ENCODE measurements at regions not wholly inside any gene's neighbourhood (a gene's known extent, or its start where the extent isn't known, plus 50 kb on each side); places are given as distances from the start of the nearest gene placed in this dataset.

DNA sequence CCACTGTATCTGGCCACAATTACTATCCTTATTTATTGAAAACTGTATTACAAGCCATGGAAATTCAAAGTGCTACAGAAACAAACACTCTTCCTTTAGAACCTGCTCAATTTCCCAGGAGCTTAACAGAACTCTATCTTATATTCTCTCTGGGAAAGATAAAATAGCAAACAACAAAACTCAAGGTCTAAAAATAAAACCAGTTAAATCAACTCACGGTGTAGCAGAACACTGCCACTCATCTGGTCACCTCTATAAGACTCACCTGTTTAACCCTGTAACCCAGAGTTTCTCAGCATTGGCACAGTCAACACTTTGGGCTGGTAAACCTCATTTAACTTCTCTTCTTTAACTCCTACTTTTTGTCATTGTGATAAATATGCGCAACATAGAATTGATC is 348.9 kb downstream of the DCHS2 start:
- TF ChIP-seq TOX (CRISPR knock-in tag; IDR thresholded peaks at IDR 0.05; ENCODE audit: borderline replicate concordance) (no peak), ARNTL (CRISPR knock-in tag; IDR thresholded peaks at IDR 0.05; ENCODE audit: borderline replicate concordance, low read depth) (no peak), ZNF565 (CRISPR knock-in tag; conservative IDR thresholded peaks at IDR 0.05; ENCODE audit: low read depth) (no peak), RARB (CRISPR knock-in tag; IDR thresholded peaks at IDR 0.05) (no peak), ISL1 (CRISPR knock-in tag; IDR thresholded peaks at IDR 0.05) (no peak), PPARA (CRISPR knock-in tag; IDR thresholded peaks at IDR 0.05; ENCODE audit: borderline replicate concordance) (no peak)
- TF ChIP-seq, protein P1, sequence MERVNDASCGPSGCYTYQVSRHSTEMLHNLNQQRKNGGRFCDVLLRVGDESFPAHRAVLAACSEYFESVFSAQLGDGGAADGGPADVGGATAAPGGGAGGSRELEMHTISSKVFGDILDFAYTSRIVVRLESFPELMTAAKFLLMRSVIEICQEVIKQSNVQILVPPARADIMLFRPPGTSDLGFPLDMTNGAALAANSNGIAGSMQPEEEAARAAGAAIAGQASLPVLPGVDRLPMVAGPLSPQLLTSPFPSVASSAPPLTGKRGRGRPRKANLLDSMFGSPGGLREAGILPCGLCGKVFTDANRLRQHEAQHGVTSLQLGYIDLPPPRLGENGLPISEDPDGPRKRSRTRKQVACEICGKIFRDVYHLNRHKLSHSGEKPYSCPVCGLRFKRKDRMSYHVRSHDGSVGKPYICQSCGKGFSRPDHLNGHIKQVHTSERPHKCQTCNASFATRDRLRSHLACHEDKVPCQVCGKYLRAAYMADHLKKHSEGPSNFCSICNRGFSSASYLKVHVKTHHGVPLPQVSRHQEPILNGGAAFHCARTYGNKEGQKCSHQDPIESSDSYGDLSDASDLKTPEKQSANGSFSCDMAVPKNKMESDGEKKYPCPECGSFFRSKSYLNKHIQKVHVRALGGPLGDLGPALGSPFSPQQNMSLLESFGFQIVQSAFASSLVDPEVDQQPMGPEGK (CRISPR knock-in tag; IDR thresholded peaks at IDR 0.05; ENCODE audit: borderline replicate concordance), result no peak
- TF ChIP-seq, protein P2, sequence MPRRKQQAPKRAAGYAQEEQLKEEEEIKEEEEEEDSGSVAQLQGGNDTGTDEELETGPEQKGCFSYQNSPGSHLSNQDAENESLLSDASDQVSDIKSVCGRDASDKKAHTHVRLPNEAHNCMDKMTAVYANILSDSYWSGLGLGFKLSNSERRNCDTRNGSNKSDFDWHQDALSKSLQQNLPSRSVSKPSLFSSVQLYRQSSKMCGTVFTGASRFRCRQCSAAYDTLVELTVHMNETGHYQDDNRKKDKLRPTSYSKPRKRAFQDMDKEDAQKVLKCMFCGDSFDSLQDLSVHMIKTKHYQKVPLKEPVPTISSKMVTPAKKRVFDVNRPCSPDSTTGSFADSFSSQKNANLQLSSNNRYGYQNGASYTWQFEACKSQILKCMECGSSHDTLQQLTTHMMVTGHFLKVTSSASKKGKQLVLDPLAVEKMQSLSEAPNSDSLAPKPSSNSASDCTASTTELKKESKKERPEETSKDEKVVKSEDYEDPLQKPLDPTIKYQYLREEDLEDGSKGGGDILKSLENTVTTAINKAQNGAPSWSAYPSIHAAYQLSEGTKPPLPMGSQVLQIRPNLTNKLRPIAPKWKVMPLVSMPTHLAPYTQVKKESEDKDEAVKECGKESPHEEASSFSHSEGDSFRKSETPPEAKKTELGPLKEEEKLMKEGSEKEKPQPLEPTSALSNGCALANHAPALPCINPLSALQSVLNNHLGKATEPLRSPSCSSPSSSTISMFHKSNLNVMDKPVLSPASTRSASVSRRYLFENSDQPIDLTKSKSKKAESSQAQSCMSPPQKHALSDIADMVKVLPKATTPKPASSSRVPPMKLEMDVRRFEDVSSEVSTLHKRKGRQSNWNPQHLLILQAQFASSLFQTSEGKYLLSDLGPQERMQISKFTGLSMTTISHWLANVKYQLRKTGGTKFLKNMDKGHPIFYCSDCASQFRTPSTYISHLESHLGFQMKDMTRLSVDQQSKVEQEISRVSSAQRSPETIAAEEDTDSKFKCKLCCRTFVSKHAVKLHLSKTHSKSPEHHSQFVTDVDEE (CRISPR knock-in tag; IDR thresholded peaks at IDR 0.05), result no peak
- no peak for ATAC-seq

DNA sequence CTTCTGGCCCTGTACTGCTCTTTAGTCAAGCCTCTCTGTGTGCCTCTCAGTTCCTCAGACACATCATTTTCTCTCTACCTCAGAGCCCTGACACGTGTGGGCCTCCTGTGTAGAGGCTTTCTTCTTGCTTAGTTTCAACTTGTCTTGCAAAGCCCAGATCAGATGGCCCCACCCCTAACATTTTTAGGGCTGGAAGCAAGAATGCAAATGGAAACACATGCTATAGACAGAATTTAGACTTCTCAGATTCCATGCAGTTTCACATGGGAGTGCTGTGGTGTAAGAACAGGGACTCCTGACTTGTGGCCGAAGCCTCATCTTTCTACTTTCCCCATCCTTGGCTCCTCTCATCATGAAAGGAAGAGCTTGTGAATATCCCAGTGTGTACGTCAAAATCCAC is 350.7 kb downstream of the DCHS2 start:
- TF ChIP-seq ARNTL (CRISPR knock-in tag; IDR thresholded peaks at IDR 0.05; ENCODE audit: borderline replicate concordance, low read depth) (no peak), TCF4 (CRISPR knock-in tag; IDR thresholded peaks at IDR 0.05; ENCODE audit: borderline replicate concordance) (no peak), ZFP3 (CRISPR knock-in tag; IDR thresholded peaks at IDR 0.05) (no peak), SNAI2 (CRISPR knock-in tag; IDR thresholded peaks at IDR 0.05) (no peak), ZC3H10 (CRISPR knock-in tag; IDR thresholded peaks at IDR 0.05) (no peak), TOX (CRISPR knock-in tag; IDR thresholded peaks at IDR 0.05; ENCODE audit: borderline replicate concordance) (no peak)
- TF ChIP-seq, protein P3, sequence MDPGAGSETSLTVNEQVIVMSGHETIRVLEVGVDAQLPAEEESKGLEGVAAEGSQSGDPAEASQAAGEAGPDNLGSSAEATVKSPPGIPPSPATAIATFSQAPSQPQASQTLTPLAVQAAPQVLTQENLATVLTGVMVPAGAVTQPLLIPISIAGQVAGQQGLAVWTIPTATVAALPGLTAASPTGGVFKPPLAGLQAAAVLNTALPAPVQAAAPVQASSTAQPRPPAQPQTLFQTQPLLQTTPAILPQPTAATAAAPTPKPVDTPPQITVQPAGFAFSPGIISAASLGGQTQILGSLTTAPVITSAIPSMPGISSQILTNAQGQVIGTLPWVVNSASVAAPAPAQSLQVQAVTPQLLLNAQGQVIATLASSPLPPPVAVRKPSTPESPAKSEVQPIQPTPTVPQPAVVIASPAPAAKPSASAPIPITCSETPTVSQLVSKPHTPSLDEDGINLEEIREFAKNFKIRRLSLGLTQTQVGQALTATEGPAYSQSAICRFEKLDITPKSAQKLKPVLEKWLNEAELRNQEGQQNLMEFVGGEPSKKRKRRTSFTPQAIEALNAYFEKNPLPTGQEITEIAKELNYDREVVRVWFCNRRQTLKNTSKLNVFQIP (CRISPR knock-in tag; IDR thresholded peaks at IDR 0.05; ENCODE audit: borderline replicate concordance, low read depth), result no peak
- ATAC-seq, result no peak

DNA sequence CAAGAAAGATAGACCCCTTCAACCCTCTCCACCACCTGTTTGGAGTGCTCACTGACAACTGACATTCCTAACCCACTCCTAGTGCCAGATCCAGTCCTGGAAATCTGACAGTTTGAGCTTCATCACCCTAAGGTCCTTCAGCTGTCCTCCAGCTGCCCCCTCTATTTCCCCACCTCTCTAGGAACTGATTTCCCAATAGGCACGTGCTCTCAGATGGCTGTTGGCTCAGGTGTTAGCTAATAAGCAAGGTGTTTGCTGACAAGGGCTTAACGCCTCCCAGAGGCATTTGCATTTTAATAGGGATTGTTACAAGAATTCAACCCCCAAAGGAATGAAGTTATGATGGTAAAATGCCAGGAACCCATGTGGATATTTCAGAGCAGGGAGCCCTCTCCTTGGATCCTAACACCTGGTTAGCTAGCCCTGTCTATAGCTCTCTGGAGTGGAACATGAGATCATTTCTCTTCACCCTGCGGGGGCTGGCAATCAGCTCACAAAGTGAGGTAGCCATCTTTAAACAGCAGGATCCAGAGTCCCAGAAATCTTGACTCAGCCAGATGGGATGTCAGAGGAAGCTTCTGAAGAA is 348.5 kb upstream of the SFRP2 start:
- no peak for TF ChIP-seq ZC3H10 (CRISPR knock-in tag; IDR thresholded peaks at IDR 0.05)
- TF ChIP-seq ARNTL (CRISPR knock-in tag; IDR thresholded peaks at IDR 0.05; ENCODE audit: borderline replicate concordance, low read depth), result no peak
- no peak for TF ChIP-seq TCF4 (CRISPR knock-in tag; IDR thresholded peaks at IDR 0.05; ENCODE audit: borderline replicate concordance)
- TF ChIP-seq PPARA (CRISPR knock-in tag; IDR thresholded peaks at IDR 0.05; ENCODE audit: borderline replicate concordance), result no peak
- no peak for TF ChIP-seq ZNF70 (CRISPR knock-in tag; IDR thresholded peaks at IDR 0.05)
- no peak for TF ChIP-seq CSDC2 (CRISPR knock-in tag; IDR thresholded peaks at IDR 0.05)
- no peak for TF ChIP-seq SNAI2 (CRISPR knock-in tag; IDR thresholded peaks at IDR 0.05)
- TF ChIP-seq ZFP30 (CRISPR knock-in tag; IDR thresholded peaks at IDR 0.05), result no peak
- no peak for TF ChIP-seq OSR1 (CRISPR knock-in tag; IDR thresholded peaks at IDR 0.05)
- TF ChIP-seq, protein P1 (CRISPR knock-in tag; IDR thresholded peaks at IDR 0.05; ENCODE audit: borderline replicate concordance), result no peak
- no peak for TF ChIP-seq ZNF565 (CRISPR knock-in tag; conservative IDR thresholded peaks at IDR 0.05; ENCODE audit: low read depth)
- no peak for ATAC-seq

DNA sequence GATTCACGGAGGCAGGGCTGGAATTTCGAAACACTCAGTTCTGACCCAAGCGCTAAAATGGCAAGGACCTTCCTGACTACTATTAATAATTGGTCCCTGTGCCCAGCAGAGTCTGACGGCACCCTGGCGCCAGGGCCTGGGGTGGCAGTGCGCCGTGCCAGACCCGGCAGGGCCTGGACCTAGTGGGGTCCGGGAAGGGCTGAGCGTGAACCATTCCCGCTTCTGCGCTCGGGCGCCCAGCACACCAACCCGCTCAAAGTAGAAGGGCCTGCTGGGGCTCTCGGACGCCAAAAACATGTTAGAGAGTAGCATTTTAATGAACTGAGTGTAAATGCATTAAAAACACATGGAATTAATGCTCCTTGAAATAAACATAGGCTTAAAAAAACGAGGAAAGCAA is 346.7 kb upstream of the SFRP2 start:
- no peak for ATAC-seq
- no peak for TF ChIP-seq ZNF8 (CRISPR knock-in tag; IDR thresholded peaks at IDR 0.05)
- TF ChIP-seq ZNF565 (CRISPR knock-in tag; conservative IDR thresholded peaks at IDR 0.05; ENCODE audit: low read depth), result no peak
- no peak for TF ChIP-seq CSDC2 (CRISPR knock-in tag; IDR thresholded peaks at IDR 0.05)
- TF ChIP-seq RARB (CRISPR knock-in tag; IDR thresholded peaks at IDR 0.05), result no peak
- no peak for TF ChIP-seq ZNF70 (CRISPR knock-in tag; IDR thresholded peaks at IDR 0.05)
- TF ChIP-seq, protein P4, sequence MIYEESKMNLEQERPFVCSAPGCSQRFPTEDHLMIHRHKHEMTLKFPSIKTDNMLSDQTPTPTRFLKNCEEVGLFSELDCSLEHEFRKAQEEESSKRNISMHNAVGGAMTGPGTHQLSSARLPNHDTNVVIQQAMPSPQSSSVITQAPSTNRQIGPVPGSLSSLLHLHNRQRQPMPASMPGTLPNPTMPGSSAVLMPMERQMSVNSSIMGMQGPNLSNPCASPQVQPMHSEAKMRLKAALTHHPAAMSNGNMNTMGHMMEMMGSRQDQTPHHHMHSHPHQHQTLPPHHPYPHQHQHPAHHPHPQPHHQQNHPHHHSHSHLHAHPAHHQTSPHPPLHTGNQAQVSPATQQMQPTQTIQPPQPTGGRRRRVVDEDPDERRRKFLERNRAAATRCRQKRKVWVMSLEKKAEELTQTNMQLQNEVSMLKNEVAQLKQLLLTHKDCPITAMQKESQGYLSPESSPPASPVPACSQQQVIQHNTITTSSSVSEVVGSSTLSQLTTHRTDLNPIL (CRISPR knock-in tag; IDR thresholded peaks at IDR 0.05; ENCODE audit: low read depth), result no peak
- TF ChIP-seq, protein P3 (CRISPR knock-in tag; IDR thresholded peaks at IDR 0.05; ENCODE audit: borderline replicate concordance, low read depth), result no peak

Measured in SK-N-SH treated with all-trans-retinoic acid at 6 μM for 48 hours (cell line).